Central memory CD8-positive, alpha-beta T cell (primary cell): ENCODE measurements at regions not wholly inside any gene's neighbourhood (a gene's known extent, or its start where the extent isn't known, plus 50 kb on each side); places are given as distances from the start of the nearest gene placed in this dataset.

ENCODE experiments used
- ATAC-seq: fragments of 150-1000 bp; cut with Tn5 transposase; replicated peaks from 2 replicates; pipeline ENCODE4 v1.10.0; 2022; ENCODE audit warnings: mild to moderate bottlenecking, moderate FRiP score, moderate number of reproducible peaks; ENCODE audit not compliant: poor library complexity, severe bottlenecking; ENCODE audit errors: extremely low read depth
- DNase-seq, 2 donors: peaks; one replicate each; pipeline ENCODE4 v3.0.0; 2021; ENCODE audit warnings: low spot score in 2 of 2
- H3K27ac Mint-ChIP-seq: one replicate; pipeline ENCODE4 v1.8.0; 2022; ENCODE audit warnings: low read depth, mild to moderate bottlenecking, moderate library complexity, mixed read lengths
- H3K27me3 Mint-ChIP-seq: one replicate; pipeline ENCODE4 v1.8.0; 2022; ENCODE audit warnings: mixed read lengths
- H3K36me3 Mint-ChIP-seq: one replicate; pipeline ENCODE4 v1.8.0; 2022; ENCODE audit warnings: mild to moderate bottlenecking, moderate library complexity, mixed read lengths; ENCODE audit not compliant: insufficient read depth
- H3K4me1 Mint-ChIP-seq: one replicate; pipeline ENCODE4 v1.8.0; 2022; ENCODE audit warnings: mixed read lengths
- H3K4me3 Mint-ChIP-seq: one replicate; pipeline ENCODE4 v1.8.0; 2022; ENCODE audit warnings: mild to moderate bottlenecking, moderate library complexity, mixed read lengths
- H3K9me3 Mint-ChIP-seq: one replicate; pipeline ENCODE4 v1.8.0; 2022; ENCODE audit warnings: mixed read lengths

DNA sequence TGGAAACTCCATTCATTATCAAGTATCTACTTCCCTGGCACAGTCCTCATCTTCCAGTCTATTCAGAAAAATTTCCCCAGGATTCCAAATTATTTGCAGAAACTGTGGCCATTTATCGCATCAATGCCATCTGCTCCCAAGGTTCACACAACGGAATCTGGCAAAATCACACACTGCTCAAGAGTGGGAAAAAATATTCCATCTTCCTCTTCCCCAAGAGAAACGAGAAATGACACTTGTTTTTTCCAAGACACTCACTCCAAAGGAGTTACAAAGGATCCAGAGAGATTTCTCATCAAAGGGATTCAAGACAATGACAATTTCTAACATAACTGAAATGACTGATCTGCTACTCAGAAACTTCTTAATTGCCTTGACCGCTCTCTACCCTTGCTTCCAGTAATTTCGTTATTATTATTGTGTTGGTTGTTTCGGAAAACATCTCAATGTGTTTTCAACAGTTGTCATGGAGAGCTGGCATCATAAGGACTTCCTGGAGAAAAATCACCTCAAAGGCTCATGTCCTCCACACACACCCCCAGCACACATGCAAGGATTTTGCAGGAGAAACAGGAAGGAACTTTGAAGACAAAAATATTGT is 128.0 kb downstream of the PSMG1 start:
- Mint-ChIP-seq H3K27me3 (peaks cover 45% of the 10 kb centered on the region), H3K4me3 (no peak overlapping the region), H3K4me1 (no peaks in the 10 kb centered on the region), H3K9me3 (no peaks in the 10 kb centered on the region), H3K27ac (no peak overlapping the region), H3K36me3 (no peaks in the 10 kb centered on the region)
- ATAC-seq, result no peak
- DNase-seq, result no peak

DNA sequence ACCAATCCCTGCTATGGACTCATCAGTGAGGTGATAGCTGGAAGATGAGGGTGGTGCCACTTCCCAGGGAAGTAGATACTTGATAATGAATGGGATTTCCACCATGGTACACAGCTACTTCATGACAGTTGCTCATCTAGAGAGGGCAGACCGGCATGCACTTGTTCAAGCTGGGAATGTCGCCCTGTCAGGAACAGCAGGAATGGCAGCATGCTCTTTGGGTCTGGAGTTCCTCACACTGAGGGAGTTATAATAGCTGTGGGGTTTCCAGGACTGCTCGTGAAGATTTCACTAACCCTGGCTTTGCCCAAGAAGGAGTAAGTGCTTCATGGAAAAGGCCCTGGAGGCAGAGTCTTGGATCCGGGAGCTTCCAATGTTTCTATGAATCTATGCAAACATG is 129.2 kb downstream of the PSMG1 start:
- Mint-ChIP-seq H3K27me3 (peaks cover 45% of the 10 kb centered on the region), H3K9me3 (no peaks in the 10 kb centered on the region), H3K27ac (no peak overlapping the region), H3K36me3 (no peaks in the 10 kb centered on the region), H3K4me3 (no peak overlapping the region), H3K4me1 (no peaks in the 10 kb centered on the region)
- no peak for DNase-seq
- no peak for ATAC-seq

DNA sequence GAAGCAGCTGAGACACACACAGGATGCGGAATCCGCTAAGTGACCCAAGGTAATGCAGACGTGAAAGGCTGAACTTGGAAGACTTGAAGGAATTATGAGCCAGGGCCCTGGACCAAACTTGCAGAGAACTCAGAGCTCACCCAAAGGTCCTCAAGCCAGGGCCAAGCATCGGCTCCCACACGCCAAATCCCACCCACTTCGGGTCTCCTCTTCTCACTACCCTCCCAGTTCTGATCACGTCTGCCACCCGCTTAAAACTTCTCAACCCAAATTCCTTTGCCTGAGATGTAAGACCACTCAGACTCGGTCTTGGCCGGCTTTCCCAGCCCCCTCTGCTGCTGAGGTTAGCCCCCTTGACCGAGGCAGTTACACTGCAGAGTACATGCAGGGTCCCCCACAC is 130.1 kb downstream of the PSMG1 start:
- H3K4me3 Mint-ChIP-seq, result no peak overlapping the region
- H3K27me3 Mint-ChIP-seq, result peaks cover 45% of the 10 kb centered on the region
- DNase-seq (no peak), ATAC-seq (no peak)
- H3K27ac Mint-ChIP-seq, result no peak overlapping the region
- H3K9me3 Mint-ChIP-seq, result no peaks in the 10 kb centered on the region
- no peaks in the 10 kb centered on the region for H3K36me3 Mint-ChIP-seq
- no peaks in the 10 kb centered on the region for H3K4me1 Mint-ChIP-seq

DNA sequence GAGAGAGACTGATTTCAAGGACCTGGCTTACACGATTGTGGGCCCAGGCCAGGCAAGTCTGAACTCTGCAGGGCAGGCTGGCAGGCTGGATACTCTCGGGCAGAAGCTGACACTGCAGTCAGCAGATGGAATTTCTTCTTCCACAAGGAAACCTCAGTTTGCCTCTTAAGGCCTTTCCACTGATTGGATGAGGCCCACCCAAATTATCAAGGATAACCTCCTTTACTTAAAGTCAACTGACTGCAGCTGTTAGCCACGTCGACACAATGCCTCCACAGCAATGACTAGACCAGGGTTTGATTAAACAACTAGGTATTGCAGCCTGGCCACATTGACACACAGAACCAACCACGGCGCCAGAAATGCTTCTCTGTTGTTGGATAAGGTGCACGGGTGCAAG is 130.5 kb downstream of the PSMG1 start:
- Mint-ChIP-seq H3K36me3 (no peaks in the 10 kb centered on the region), H3K27ac (no peak overlapping the region), H3K27me3 (peaks cover 45% of the 10 kb centered on the region), H3K4me3 (no peak overlapping the region), H3K9me3 (no peaks in the 10 kb centered on the region), H3K4me1 (no peaks in the 10 kb centered on the region)
- DNase-seq (no peak), ATAC-seq (no peak)

DNA sequence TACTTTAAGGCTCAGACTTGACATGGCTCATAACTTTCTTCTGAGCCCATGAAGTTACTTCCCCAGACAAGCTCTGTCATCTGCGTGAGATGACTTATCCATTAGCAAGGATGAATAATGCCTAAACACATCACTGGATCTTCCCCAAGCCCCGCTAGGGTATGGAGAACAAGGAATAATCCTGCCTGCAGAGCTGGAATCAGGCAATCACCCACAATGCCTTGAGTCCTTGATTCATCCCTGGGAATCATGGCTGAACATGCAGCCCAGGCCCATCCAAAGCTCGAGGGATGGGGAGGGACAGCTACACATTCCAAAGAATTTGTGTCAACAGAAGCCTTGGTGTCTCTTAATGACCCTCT is 131.7 kb downstream of the PSMG1 start:
- Mint-ChIP-seq H3K4me3 (no peak overlapping the region), H3K9me3 (no peaks in the 10 kb centered on the region), H3K27me3 (peaks cover 45% of the 10 kb centered on the region), H3K27ac (no peak overlapping the region), H3K36me3 (no peaks in the 10 kb centered on the region), H3K4me1 (no peaks in the 10 kb centered on the region)
- DNase-seq (no peak), ATAC-seq (no peak)

DNA sequence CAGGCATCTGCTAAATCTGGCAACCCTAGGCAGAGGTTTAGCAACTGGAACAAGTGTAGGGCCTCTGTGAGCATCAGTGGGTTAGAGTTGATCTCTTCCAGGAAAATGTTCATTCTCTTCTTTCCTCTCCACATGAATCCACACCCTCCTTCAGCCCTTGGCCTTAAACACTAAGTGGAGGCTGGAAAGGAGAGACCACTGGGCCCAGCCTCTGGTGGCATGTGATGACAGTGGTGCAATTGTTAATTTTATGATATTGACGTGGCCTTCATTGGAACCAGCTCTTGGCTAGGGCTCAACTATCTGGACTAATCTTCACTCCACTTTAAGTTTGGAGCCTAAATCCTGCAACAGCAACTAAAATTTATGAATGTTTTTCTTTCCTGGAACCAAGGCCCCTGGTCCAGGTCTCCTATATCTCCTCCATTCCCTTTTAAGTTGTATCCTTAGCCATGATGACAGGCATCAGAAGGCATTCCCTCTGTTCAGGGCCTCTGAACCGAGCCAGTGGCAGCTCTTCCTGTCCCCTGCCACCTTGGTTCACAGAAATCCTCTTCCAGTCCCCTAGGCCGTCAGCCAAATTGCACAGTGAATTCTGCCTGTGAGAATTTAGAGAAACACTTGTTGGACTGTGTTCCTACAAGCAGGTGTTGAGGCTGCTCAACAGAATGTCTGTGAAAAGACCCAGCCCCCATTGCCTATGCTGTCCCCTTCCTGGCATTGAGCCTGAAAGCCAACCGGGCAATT is 132.2 kb downstream of the PSMG1 start:
- Mint-ChIP-seq H3K9me3 (no peaks in the 10 kb centered on the region), H3K27me3 (peaks cover 47% of the 10 kb centered on the region), H3K4me1 (no peaks in the 10 kb centered on the region), H3K27ac (no peak overlapping the region), H3K36me3 (no peaks in the 10 kb centered on the region), H3K4me3 (no peak overlapping the region)
- ATAC-seq (no peak), DNase-seq (no peak)

DNA sequence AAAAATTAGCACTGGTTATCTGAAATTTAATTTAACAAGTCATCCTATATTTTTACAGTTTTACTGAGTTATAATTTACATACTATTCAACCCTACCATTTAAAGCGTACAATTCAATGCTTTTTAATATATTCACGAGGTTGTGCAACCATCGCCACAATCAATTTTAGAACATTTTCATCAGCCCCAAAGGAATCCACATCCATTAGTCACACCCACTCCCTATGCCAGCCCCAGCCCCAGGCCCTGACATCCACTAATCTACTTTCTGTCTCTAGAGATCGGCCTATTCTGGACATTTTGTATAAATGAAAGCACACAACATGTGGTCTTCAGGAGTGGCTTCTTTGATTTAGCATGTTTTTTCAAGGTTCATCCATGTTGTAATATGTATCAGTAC is 134.7 kb downstream of the PSMG1 start:
- no peak overlapping the region for H3K27ac Mint-ChIP-seq
- H3K9me3 Mint-ChIP-seq, result no peaks in the 10 kb centered on the region
- no peak overlapping the region for H3K4me3 Mint-ChIP-seq
- H3K36me3 Mint-ChIP-seq, result no peaks in the 10 kb centered on the region
- ATAC-seq, result no peak
- peaks cover 24% of the 10 kb centered on the region for H3K27me3 Mint-ChIP-seq
- DNase-seq, result no peak
- H3K4me1 Mint-ChIP-seq, result no peaks in the 10 kb centered on the region

DNA sequence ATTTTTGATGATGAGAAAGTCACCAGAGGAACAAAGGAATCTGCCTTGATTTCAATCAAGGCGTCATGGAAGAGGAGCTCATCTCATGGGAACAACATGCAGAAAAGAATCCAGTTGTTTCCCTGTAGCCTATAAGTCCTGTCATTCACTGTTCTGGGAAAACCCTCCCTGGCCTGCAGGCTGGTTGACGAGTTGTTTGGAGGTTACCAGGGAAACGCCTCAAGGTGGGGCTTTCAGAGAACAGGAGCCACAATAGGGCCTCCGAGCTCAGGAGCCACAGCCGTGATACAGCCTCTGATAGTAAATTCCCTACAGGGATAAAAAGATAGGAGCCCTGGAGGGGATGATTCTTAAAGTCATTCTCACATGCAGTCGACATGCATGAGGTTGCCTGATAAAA is 135.2 kb downstream of the PSMG1 start:
- Mint-ChIP-seq H3K4me3 (no peak overlapping the region), H3K4me1 (no peaks in the 10 kb centered on the region), H3K9me3 (no peaks in the 10 kb centered on the region), H3K36me3 (no peaks in the 10 kb centered on the region), H3K27ac (no peak overlapping the region), H3K27me3 (peaks cover 19% of the 10 kb centered on the region)
- DNase-seq, result no peak
- no peak for ATAC-seq

DNA sequence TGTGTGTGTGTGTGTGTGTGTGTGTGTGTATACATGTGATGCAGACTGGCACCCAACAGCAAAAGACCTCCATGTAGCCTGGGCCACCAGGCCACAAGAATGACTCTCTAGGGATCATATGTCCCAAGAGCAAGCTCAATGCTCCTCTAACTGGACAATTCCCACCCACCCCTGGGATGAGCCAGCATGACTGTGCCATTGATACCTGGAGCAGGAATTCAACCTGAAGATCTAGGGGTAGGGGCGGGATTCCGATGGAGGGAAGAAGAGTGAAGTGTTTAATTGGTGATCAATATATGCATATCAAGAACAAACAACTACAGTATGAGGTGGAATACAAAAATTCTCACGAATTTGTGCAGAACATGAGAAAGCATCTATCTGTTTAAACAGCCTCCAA is 136.2 kb downstream of the PSMG1 start:
- Mint-ChIP-seq H3K9me3 (no peaks in the 10 kb centered on the region), H3K4me3 (no peak overlapping the region), H3K27me3 (peaks cover 25% of the 10 kb centered on the region), H3K4me1 (no peaks in the 10 kb centered on the region), H3K36me3 (no peaks in the 10 kb centered on the region), H3K27ac (no peak overlapping the region)
- ATAC-seq, result no peak
- DNase-seq, result no peak

DNA sequence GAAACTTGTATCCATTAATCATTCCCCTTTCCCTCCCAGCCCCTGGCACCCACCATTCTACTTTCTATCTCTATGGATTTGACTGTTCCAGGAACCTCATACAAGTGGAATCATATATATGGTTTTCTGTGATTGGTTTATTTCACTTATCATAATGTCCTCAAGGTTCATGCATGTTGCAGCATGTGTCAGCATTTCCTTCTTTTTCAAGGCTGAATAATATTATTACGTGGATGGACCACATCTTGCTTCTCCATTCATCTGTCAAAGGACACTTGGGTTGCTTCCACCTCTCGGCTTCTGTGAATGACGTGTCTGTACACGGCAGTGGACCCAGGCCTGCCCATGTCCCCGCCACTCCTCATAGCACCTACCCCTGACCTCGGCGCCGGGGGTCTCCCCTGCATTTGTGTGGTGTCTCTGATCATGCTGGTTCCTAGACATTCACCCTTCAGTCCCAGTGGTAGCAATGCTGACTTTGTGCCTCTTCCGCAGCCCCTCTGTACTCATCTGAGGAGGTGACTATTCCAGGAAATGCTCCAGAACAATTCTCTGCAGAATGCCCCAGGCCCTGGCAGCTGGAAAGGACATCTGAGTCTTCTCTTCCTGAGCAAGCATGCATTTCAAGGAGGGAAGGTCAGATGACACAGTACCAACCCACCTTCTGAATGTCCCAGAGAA is 136.9 kb downstream of the PSMG1 start:
- Mint-ChIP-seq H3K27ac (no peak overlapping the region), H3K4me1 (no peaks in the 10 kb centered on the region), H3K36me3 (no peaks in the 10 kb centered on the region), H3K9me3 (no peaks in the 10 kb centered on the region), H3K27me3 (peaks cover 32% of the 10 kb centered on the region), H3K4me3 (no peak overlapping the region)
- ATAC-seq (no peak), DNase-seq (no peak)

DNA sequence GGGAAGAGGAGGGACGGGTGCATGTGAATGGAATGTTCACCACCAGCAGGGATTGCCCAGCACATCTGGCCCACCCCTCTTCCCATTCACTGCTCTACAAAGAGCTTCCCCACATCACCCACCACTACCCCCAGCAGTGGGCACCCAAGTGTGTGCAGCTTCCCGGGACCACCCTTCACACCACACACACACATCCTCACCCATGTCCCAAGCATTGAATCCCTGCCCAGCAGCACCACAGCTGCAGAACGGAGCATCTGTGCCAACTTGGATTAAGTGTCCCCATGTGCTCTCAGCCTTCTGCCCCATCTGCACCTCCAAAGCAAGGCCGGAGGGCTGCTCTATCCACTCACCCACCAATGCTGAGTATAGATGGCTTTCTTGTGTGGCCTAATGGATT is 141.4 kb downstream of the PSMG1 start:
- Mint-ChIP-seq H3K4me3 (no peak overlapping the region), H3K9me3 (no peaks in the 10 kb centered on the region), H3K27ac (no peak overlapping the region), H3K27me3 (peaks cover 33% of the 10 kb centered on the region), H3K4me1 (no peaks in the 10 kb centered on the region), H3K36me3 (no peaks in the 10 kb centered on the region)
- DNase-seq (no peak), ATAC-seq (no peak)

DNA sequence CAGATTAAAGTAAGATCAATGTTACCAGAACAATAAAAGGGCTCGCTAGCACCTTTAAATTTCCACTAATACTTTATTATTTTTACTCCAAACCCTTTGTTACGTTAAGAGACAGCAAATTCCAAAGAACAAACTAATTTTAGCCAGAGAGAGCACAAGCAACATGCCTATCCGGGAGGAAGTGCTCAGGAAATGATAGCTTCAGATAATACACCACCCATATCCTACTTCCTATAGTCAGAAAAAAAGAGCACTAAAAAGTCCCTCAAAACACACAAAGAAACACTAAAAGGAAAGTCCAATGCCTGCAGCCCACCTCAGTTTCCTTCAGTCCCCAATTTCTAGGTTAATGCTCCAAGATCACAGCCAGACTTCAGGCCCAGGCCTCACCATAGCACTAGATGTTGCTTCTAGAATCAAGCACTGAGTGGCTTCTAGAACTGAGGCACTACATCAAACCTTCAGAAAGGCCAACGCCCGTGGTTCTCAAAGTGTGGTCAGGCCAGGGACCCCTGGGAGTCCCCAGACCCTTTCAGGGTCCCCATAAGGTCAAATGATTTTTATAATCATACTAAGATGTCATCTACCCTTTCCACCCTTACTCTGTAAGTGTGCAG is 142.6 kb downstream of the PSMG1 start:
- ATAC-seq (no peak), DNase-seq (no peak)
- Mint-ChIP-seq H3K27ac (no peak overlapping the region), H3K9me3 (no peaks in the 10 kb centered on the region), H3K36me3 (no peaks in the 10 kb centered on the region), H3K4me1 (no peaks in the 10 kb centered on the region), H3K4me3 (no peak overlapping the region), H3K27me3 (peaks cover 33% of the 10 kb centered on the region)
